SW480 (cell line): ENCODE measurements at regions not wholly inside any gene's neighbourhood (a gene's known extent, or its start where the extent isn't known, plus 50 kb on each side); places are given as distances from the start of the nearest gene placed in this dataset.
A peak's percentile ranks its signal among the peaks of the same experiment; 100 is the strongest.
"Not testable (repeated sequence)": the region's sequence is repeated elsewhere in the genome, so short reads cannot be mapped to it uniquely, and the experiment has no call there.

Experiments used
- DNase-seq: peaks from one replicate; pipeline ENCODE4 v3.0.0-alpha.2; 2016; ENCODE audit warnings: low spot score

DNA sequence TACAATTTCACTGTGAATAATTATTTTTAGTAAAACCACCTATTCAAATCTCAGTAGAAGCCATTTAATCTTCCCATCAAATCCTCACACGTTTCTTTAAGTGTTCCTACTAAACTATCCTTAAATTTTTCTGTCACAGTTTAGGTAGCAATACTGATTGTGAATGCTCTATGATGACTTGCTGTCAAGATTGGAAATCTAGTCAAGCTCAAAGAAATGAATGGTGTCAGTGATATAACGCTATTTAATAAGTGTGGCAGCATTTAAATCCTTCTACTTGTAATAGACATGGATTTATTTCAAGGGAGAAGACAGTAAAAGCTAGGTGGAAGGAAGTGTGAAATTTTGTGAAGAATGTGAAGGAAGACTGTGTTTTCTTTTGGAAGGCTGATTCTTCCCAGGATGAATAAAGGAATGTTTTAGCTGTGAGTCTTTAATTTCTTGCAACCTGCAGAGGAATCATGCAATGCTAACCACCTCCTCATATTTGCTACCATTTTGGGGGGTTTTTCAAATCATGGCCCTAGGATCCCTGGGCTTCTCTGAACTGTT is 936.7 kb upstream of the NEGR1 start:
- DNase-seq, result no peak

- DNase-seq, result peak; percentile 1
Measured at GRCh38 chr1:73205294-73205973, 923.1 kb upstream of the NEGR1 start.

GRCh38 chr1:73197972-73198371 is 915.6 kb upstream of the NEGR1 start:
- no peak for DNase-seq

- no peak for DNase-seq
Measured at GRCh38 chr1:73194965-73195364, 912.6 kb upstream of the NEGR1 start.

DNA sequence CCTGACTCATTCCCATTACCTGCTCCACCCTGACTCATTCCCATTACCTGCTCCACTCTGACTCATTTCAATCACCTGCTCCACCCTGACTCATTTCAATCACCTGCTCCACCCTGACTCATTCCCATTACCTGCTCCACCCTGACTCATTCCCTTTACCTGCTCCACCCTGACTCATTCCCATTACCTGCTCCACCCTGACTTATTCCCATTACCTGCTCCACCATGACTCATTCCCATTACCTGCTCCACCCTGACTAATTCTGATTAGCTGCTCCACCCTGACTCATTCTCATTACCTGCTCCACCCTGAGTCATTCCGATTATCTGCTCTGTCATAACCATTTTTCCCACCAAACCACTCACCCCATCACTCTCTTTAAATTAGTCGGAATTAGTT is 901.2 kb upstream of the NEGR1 start:
- DNase-seq, result not testable (repeated sequence)

GRCh38 chr1:73181190-73181540 is 898.8 kb upstream of the NEGR1 start:
- DNase-seq, result no peak

DNA sequence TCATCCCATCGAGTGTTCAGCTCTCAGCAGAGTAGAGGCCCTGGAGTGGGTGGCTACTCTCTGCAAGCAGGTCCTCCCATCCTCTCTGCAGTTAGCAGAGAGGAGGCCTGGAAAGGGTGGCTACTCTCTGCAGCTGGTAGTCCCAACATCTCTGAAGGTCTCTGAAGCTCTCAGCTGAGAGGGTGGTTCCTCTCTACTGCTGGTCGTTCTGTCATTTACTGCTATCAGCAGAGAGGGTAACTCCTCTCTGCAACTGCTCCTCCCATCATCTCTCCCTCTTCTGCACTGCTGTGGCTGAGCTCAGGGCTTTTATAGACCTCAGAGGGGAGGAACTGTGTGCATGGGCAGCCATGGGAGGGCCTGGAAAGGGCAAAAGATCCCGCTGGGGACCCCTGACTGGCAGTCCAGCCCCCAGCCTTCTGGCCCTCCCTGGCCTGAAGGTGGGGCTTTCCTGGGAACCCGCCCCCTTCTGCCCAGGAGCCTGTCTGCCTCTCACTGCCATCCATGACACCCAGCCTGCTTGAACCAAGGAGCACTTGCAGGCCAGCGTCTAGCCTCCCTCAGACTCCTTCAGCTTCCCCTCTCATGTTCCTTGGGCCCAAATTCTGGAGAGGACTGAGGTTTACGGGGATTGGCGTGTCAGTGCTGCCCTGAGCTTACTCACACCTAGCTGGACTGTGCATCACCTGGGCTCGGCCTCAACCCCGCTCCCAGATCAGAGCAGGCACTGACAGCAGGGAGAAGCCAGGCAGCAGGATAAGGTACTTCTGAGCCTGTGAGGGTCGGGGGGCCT is 898.3 kb upstream of the NEGR1 start:
- DNase-seq, result no peak

- peak; percentile 5 for DNase-seq
Measured at GRCh38 chr1:73176902-73177301, 894.6 kb upstream of the NEGR1 start.

GRCh38 chr1:73167009-73167657 is 884.8 kb upstream of the NEGR1 start:
- DNase-seq, result no peak

GRCh38 chr1:73162564-73162963 is 880.2 kb upstream of the NEGR1 start:
- DNase-seq, result no peak

DNA sequence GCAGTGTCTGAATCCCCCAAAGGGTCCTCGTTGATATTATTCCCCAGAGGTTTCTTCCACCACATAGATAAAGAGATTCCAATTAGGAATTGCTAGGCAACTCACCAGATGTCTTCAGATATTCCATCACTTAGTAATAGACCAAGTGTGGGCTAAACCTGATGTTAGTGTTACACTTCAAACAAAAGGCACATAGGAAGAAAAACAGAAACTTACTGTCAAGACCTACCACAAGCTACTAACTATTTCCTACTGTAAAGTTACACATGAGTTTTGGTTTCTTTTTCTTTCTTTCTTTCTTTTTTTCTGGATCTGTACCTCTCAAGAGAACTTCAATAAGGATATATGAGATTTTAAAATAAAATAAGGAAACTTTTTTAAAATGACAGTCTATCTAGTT is 879.1 kb upstream of the NEGR1 start:
- DNase-seq, result no peak

DNA sequence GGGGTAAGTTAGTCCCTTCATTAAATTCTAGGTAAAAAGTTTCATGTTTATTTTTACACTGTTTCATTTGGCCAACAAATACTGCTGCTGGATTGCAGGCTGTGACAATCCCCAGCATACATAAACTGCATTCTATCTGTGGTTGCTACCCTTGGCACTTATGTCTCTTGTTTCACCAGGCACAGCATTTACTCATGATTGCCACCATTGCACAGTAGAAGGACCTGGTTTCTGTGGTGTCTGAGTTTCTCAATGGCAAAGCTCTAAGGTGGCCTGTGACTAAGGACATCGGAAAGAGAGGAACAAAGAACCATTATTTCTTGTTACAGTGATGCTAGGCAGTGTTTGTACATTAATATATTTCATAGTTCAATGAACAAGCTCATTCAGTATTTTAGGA is 878.4 kb upstream of the NEGR1 start:
- peak; percentile 1 for DNase-seq

GRCh38 chr1:73144311-73144710 is 862.0 kb upstream of the NEGR1 start:
- no peak for DNase-seq

GRCh38 chr1:73136975-73137374 is 854.6 kb upstream of the NEGR1 start:
- no peak for DNase-seq

DNA sequence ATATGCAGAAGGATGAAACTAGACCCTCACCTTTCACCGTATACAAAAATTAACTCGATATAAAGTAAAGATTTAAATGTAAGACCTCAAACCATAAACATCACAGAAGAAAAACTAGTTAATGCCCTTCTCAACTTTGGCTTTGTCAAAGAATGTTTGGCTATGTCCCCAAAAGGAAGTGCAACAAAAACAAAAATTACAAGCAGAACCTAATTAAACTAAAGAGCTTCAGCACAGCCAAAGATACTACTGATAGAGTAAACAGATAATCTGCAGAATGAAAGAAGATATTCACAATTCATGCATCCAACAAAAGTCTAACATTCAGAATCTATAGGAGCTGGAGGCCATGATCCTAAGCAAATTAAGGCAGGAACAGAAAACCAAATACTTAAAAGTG is 824.6 kb upstream of the NEGR1 start:
- no peak for DNase-seq

- DNase-seq, result no peak
Measured at GRCh38 chr1:73105755-73106154, 823.4 kb upstream of the NEGR1 start.

- DNase-seq, result no peak
Measured at GRCh38 chr1:73104749-73105148, 822.4 kb upstream of the NEGR1 start.

GRCh38 chr1:73100216-73100615 is 817.9 kb upstream of the NEGR1 start:
- no peak for DNase-seq

GRCh38 chr1:73097917-73098316 is 815.6 kb upstream of the NEGR1 start:
- no peak for DNase-seq

GRCh38 chr1:73096841-73097240 is 814.5 kb upstream of the NEGR1 start:
- DNase-seq, result no peak

GRCh38 chr1:73092383-73092782 is 810.0 kb upstream of the NEGR1 start:
- no peak for DNase-seq

DNA sequence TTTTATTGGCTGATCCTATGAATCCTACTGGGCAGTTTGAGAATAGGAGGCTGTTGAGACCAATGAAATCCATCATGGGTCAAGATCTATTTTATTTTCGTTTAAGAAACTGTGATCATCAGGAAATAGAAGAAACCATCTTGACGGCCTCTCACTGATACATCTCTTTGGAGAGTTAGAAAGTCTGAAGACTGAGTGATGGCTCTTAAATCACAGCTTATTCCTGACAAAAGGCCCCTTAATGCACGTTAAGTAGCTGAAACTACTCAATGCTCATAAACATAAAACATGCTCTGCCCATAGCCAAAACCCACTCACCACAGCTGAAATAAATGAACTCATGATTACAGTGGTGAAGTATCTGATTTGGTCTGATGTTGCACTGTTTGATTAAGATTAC is 784.5 kb upstream of the NEGR1 start:
- no peak for DNase-seq
